HEK293 (cell line): ENCODE measurements at regions not wholly inside any gene's neighbourhood (a gene's known extent, or its start where the extent isn't known, plus 50 kb on each side); places are given as distances from the start of the nearest gene placed in this dataset.

Experiments used
- CTCF ChIA-PET: fragments of 350-600 bp; formaldehyde crosslinking; extraction: SDS; loops from one replicate; lab custom pipeline; 2021; ENCODE audit warnings: antibody characterized with exemption; lab: Yijun Ruan, JAX
- POLR2A ChIA-PET: fragments of 300-600 bp; formaldehyde crosslinking; extraction: SDS; loops from one replicate; lab custom pipeline; 2020; ENCODE audit warnings: antibody characterized with exemption, inconsistent platforms; lab: Yijun Ruan, JAX
- H3K27ac ChIP-seq: fragments of 200-500 bp; sonication (Bioruptor generic); 2 replicates; pipeline ENCODE4 v1.5.1; 2014; ENCODE audit warnings: low read depth, low read length, control low read depth, inconsistent platforms; ENCODE audit errors: extremely low read depth
- H3K36me3 ChIP-seq, 2 experiments: fragments of 200-500 bp in 1 of 2; sonication (Bioruptor generic) in 1 of 2; 1 replicate in 1 of 2; 2 replicates in 1 of 2; pipeline ENCODE4 v1.5.1; 2014 to 2017; ENCODE audit warnings: inconsistent platforms in 2 of 2, low read length in 2 of 2; ENCODE audit not compliant: control insufficient read depth in 2 of 2, insufficient read depth in 1 of 2
- H3K4me1 ChIP-seq: fragments of 200-500 bp; sonication (Bioruptor generic); 2 replicates; pipeline ENCODE4 v1.5.1; 2014; ENCODE audit warnings: mild to moderate bottlenecking, low read length, inconsistent platforms; ENCODE audit not compliant: control insufficient read depth, insufficient read depth
- H3K4me3 ChIP-seq: 2 replicates; pipeline ENCODE4 v1.5.1; 2011; ENCODE audit warnings: low read depth, mild to moderate bottlenecking, control low read depth, low read length, moderate library complexity
- H3K9me3 ChIP-seq: fragments of 200-500 bp; sonication (Bioruptor generic); 2 replicates; pipeline ENCODE4 v1.5.1; 2014; ENCODE audit warnings: low read depth, low read length, inconsistent platforms; ENCODE audit not compliant: control insufficient read depth, insufficient read depth
- GFI1B ChIP-seq: fragments of 450-650 bp; formaldehyde crosslinking; IDR thresholded peaks from 2 replicates; pipeline ENCODE4 v1.5.1; 2016; ENCODE audit warnings: missing biosample characterization, missing genetic modification characterization
- PRDM1 ChIP-seq: fragments of 450-650 bp; formaldehyde crosslinking; IDR thresholded peaks from 2 replicates; pipeline ENCODE4; 2016; ENCODE audit warnings: missing biosample characterization, missing genetic modification characterization
- REPIN1 ChIP-seq: fragments of 450-650 bp; formaldehyde crosslinking; IDR thresholded peaks from 2 replicates; pipeline ENCODE4 v1.5.1; 2017; ENCODE audit warnings: missing biosample characterization, missing genetic modification characterization, low read depth
- ZBTB20 ChIP-seq: fragments of 450-650 bp; formaldehyde crosslinking; IDR thresholded peaks from 2 replicates; pipeline ENCODE4 v1.5.1; 2016; ENCODE audit warnings: missing biosample characterization, missing genetic modification characterization
- ZEB2 ChIP-seq: fragments of 450-650 bp; formaldehyde crosslinking; IDR thresholded peaks from 2 replicates; pipeline ENCODE4 v1.5.1; 2016; ENCODE audit warnings: missing biosample characterization, missing genetic modification characterization
- ZNF174 ChIP-seq: fragments of 450-650 bp; formaldehyde crosslinking; IDR thresholded peaks from 2 replicates; pipeline ENCODE4 v1.5.0; 2017; ENCODE audit warnings: missing biosample characterization, mild to moderate bottlenecking, missing genetic modification characterization
- ZNF23 ChIP-seq: fragments of 450-650 bp; formaldehyde crosslinking; IDR thresholded peaks from 2 replicates; pipeline ENCODE4 v1.5.1; 2016; ENCODE audit warnings: missing biosample characterization, missing genetic modification characterization, borderline replicate concordance
- ZNF239 ChIP-seq: fragments of 450-650 bp; formaldehyde crosslinking; IDR thresholded peaks from 2 replicates; pipeline ENCODE4 v1.5.1; 2016; ENCODE audit warnings: missing biosample characterization, missing genetic modification characterization
- ZNF274 ChIP-seq, 2 experiments: fragments of 200-500 bp in 1 of 2; fragments of 450-650 bp in 1 of 2; sonication (Bioruptor generic) in 1 of 2; formaldehyde crosslinking in 1 of 2; IDR thresholded peaks; 2 replicates each; pipeline versions ENCODE4 v1.5.1 to v1.6.1; 2014 to 2016; ENCODE audit warnings: borderline replicate concordance in 1 of 2, inconsistent platforms in 1 of 2, low read length in 1 of 2, missing biosample characterization in 1 of 2, missing genetic modification characterization in 1 of 2
- ZNF311 ChIP-seq: fragments of 450-650 bp; formaldehyde crosslinking; IDR thresholded peaks from 2 replicates; pipeline ENCODE4 v1.5.1; 2017; ENCODE audit warnings: missing biosample characterization, missing genetic modification characterization, borderline replicate concordance
- ZNF335 ChIP-seq: fragments of 450-650 bp; formaldehyde crosslinking; conservative IDR thresholded peaks from 2 replicates; pipeline ENCODE4 v1.5.1; 2016; ENCODE audit warnings: missing biosample characterization, missing genetic modification characterization
- ZNF37A ChIP-seq: fragments of 450-650 bp; IDR thresholded peaks from 2 replicates; pipeline ENCODE4 v1.5.1; 2018; ENCODE audit warnings: missing biosample characterization, missing genetic modification characterization
- ZNF423 ChIP-seq: fragments of 450-650 bp; formaldehyde crosslinking; IDR thresholded peaks from 2 replicates; pipeline ENCODE4 v1.5.1; 2016; ENCODE audit warnings: missing biosample characterization, missing genetic modification characterization
- ZNF433 ChIP-seq: fragments of 450-650 bp; formaldehyde crosslinking; IDR thresholded peaks from 2 replicates; pipeline ENCODE4 v1.5.1; 2016; ENCODE audit warnings: missing biosample characterization, missing genetic modification characterization, low read depth
- ZNF514 ChIP-seq: fragments of 450-650 bp; formaldehyde crosslinking; IDR thresholded peaks from 2 replicates; pipeline ENCODE4 v1.5.1; 2016; ENCODE audit warnings: missing biosample characterization, missing genetic modification characterization
- ZNF530 ChIP-seq: fragments of 450-650 bp; formaldehyde crosslinking; IDR thresholded peaks from 2 replicates; pipeline ENCODE4 v1.5.1; 2016; ENCODE audit warnings: low read depth, missing biosample characterization, missing genetic modification characterization
- ZNF571 ChIP-seq: fragments of 450-650 bp; formaldehyde crosslinking; IDR thresholded peaks from 2 replicates; pipeline ENCODE4 v1.5.0; 2017; ENCODE audit warnings: missing biosample characterization, missing genetic modification characterization
- ZNF600 ChIP-seq: fragments of 450-650 bp; formaldehyde crosslinking; IDR thresholded peaks from 2 replicates; pipeline ENCODE4 v1.5.1; 2016; ENCODE audit warnings: missing biosample characterization, missing genetic modification characterization
- ZNF624 ChIP-seq: fragments of 450-650 bp; formaldehyde crosslinking; IDR thresholded peaks from 2 replicates; pipeline ENCODE4 v1.5.1; 2017; ENCODE audit warnings: missing biosample characterization, missing genetic modification characterization
- ZNF626 ChIP-seq: fragments of 450-650 bp; sonication (Bioruptor Pico); formaldehyde crosslinking; IDR thresholded peaks from 2 replicates; pipeline ENCODE4 v1.5.1; 2018; ENCODE audit warnings: missing biosample characterization, missing genetic modification characterization, inconsistent platforms
- ZNF660 ChIP-seq: fragments of 450-650 bp; IDR thresholded peaks from 2 replicates; pipeline ENCODE4 v1.5.1; 2018; ENCODE audit warnings: missing biosample characterization, mild to moderate bottlenecking, missing genetic modification characterization
- ZNF664 ChIP-seq: fragments of 450-650 bp; formaldehyde crosslinking; IDR thresholded peaks from 2 replicates; pipeline ENCODE4 v1.5.1; 2016; ENCODE audit warnings: missing biosample characterization, missing genetic modification characterization
- ZNF76 ChIP-seq: fragments of 450-650 bp; formaldehyde crosslinking; IDR thresholded peaks from 2 replicates; pipeline ENCODE4; 2016; ENCODE audit warnings: low read depth, missing biosample characterization, missing genetic modification characterization, borderline replicate concordance
- ZNF830 ChIP-seq: fragments of 450-650 bp; IDR thresholded peaks from 2 replicates; pipeline ENCODE4 v1.5.0; 2018; ENCODE audit warnings: missing biosample characterization, missing genetic modification characterization, low read depth, mild to moderate bottlenecking, moderate library complexity
- ZNF843 ChIP-seq: fragments of 450-650 bp; formaldehyde crosslinking; IDR thresholded peaks from 2 replicates; pipeline ENCODE4 v1.5.1; 2016; ENCODE audit warnings: missing biosample characterization, missing genetic modification characterization
- ZSCAN30 ChIP-seq: fragments of 450-650 bp; IDR thresholded peaks from 2 replicates; pipeline ENCODE4 v1.5.1; 2018; ENCODE audit warnings: missing biosample characterization, mild to moderate bottlenecking, missing genetic modification characterization, moderate library complexity
- TF ChIP-seq, protein P1 (sequence below): fragments of 450-650 bp; formaldehyde crosslinking; IDR thresholded peaks from 2 replicates; pipeline ENCODE4 v1.5.1; 2016; ENCODE audit warnings: missing biosample characterization, missing genetic modification characterization, borderline replicate concordance
- TF ChIP-seq, protein P2 (sequence below): fragments of 450-650 bp; formaldehyde crosslinking; IDR thresholded peaks from 2 replicates; pipeline ENCODE4 v1.5.1; 2016; ENCODE audit warnings: missing biosample characterization, missing genetic modification characterization
- TF ChIP-seq, protein P3 (sequence below): fragments of 450-650 bp; formaldehyde crosslinking; IDR thresholded peaks from 2 replicates; pipeline ENCODE4 v1.5.1; 2016; ENCODE audit warnings: missing biosample characterization, missing genetic modification characterization
- TF ChIP-seq, protein P4 (sequence below): fragments of 450-650 bp; formaldehyde crosslinking; IDR thresholded peaks from 2 replicates; pipeline ENCODE4 v1.5.1; 2016; ENCODE audit warnings: missing biosample characterization, missing genetic modification characterization

DNA sequence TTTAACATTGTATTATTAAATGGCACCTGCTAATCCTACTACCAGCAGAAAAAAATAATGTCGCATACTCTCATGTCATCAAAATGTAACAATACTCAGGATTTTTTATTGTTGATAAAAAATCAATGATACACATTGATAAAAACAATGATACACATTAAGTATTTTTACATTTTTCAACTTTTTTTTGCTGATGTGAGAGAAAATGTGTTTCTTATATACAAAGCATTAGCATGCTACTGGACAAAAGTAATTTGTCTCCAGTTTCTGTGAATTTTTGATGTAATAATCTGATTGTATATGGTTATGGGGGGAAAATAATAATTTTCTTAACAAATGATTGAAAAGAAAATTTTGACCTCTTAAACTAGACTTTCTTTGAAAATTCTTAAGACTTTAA is 1256.6 kb upstream of the CNTN5 start:
- ChIA-PET POLR2A (no interaction called here), CTCF (no interaction called here)
- TF ChIP-seq ZNF600 (tag by site-specific recombination): no peak
- TF ChIP-seq ZEB2 (tag by site-specific recombination): no peak
- no peak for TF ChIP-seq ZSCAN30 (tag by site-specific recombination)
- no peak for TF ChIP-seq ZNF23 (tag by site-specific recombination)
- TF ChIP-seq ZBTB20 (tag by site-specific recombination): no peak
- no peak for TF ChIP-seq ZNF335
- TF ChIP-seq, protein P1, sequence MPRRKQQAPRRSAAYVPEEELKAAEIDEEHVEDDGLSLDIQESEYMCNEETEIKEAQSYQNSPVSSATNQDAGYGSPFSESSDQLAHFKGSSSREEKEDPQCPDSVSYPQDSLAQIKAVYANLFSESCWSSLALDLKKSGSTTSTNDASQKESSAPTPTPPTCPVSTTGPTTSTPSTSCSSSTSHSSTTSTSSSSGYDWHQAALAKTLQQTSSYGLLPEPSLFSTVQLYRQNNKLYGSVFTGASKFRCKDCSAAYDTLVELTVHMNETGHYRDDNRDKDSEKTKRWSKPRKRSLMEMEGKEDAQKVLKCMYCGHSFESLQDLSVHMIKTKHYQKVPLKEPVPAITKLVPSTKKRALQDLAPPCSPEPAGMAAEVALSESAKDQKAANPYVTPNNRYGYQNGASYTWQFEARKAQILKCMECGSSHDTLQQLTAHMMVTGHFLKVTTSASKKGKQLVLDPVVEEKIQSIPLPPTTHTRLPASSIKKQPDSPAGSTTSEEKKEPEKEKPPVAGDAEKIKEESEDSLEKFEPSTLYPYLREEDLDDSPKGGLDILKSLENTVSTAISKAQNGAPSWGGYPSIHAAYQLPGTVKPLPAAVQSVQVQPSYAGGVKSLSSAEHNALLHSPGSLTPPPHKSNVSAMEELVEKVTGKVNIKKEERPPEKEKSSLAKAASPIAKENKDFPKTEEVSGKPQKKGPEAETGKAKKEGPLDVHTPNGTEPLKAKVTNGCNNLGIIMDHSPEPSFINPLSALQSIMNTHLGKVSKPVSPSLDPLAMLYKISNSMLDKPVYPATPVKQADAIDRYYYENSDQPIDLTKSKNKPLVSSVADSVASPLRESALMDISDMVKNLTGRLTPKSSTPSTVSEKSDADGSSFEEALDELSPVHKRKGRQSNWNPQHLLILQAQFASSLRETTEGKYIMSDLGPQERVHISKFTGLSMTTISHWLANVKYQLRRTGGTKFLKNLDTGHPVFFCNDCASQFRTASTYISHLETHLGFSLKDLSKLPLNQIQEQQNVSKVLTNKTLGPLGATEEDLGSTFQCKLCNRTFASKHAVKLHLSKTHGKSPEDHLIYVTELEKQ (tag by site-specific recombination): no peak
- TF ChIP-seq, protein P2, sequence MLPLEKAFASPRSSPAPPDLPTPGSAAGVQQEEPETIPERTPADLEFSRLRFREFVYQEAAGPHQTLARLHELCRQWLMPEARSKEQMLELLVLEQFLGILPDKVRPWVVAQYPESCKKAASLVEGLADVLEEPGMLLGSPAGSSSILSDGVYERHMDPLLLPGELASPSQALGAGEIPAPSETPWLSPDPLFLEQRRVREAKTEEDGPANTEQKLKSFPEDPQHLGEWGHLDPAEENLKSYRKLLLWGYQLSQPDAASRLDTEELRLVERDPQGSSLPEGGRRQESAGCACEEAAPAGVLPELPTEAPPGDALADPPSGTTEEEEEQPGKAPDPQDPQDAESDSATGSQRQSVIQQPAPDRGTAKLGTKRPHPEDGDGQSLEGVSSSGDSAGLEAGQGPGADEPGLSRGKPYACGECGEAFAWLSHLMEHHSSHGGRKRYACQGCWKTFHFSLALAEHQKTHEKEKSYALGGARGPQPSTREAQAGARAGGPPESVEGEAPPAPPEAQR: no peak
- no peak for TF ChIP-seq ZNF514 (tag by site-specific recombination)
- no peak for TF ChIP-seq ZNF530 (tag by site-specific recombination)
- no peak for TF ChIP-seq ZNF274 (IDR thresholded peaks at IDR 0.05; ENCODE audit: low read length)
- no peak for TF ChIP-seq ZNF274 (tag by site-specific recombination; IDR thresholded peaks at IDR 0.05; ENCODE audit: borderline replicate concordance)
- TF ChIP-seq ZNF423: no peak
- TF ChIP-seq ZNF76: no peak
- TF ChIP-seq PRDM1: no peak
- TF ChIP-seq ZNF830 (tag by site-specific recombination): no peak
- no peaks in the 10 kb centered on the region for H3K9me3 ChIP-seq
- no peaks in the 10 kb centered on the region for H3K36me3 ChIP-seq
- H3K27ac ChIP-seq: no peak overlapping the region
- no peaks in the 10 kb centered on the region for H3K4me1 ChIP-seq
- no peak overlapping the region for H3K4me3 ChIP-seq

DNA sequence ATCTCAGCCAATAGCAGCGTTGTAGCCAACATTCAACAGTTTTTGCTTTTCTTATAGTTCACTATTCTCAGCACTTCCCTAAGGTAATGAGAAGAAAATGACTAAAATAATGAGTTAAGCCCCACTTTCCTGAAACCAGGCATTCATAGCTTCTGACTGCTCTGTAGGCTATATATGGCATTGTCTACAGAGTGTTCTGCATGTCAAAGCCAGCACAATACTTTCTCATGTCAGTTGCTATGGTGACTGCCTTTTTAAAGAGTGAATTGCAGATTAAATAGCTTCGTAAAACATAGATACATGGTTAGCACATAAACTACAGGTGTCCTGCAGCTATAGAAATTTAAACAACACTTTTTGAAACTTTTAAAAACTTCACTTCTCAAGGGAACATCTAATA is 1256.1 kb upstream of the CNTN5 start:
- Histone ChIP-seq H3K36me3 (no peaks in the 10 kb centered on the region), H3K9me3 (no peaks in the 10 kb centered on the region), H3K4me3 (no peak overlapping the region), H3K4me1 (no peaks in the 10 kb centered on the region), H3K27ac (no peak overlapping the region)
- CTCF ChIA-PET: no interaction called here
- TF ChIP-seq, protein P3, sequence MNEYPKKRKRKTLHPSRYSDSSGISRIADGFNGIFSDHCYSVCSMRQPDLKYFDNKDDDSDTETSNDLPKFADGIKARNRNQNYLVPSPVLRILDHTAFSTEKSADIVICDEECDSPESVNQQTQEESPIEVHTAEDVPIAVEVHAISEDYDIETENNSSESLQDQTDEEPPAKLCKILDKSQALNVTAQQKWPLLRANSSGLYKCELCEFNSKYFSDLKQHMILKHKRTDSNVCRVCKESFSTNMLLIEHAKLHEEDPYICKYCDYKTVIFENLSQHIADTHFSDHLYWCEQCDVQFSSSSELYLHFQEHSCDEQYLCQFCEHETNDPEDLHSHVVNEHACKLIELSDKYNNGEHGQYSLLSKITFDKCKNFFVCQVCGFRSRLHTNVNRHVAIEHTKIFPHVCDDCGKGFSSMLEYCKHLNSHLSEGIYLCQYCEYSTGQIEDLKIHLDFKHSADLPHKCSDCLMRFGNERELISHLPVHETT (tag by site-specific recombination): no peak
- TF ChIP-seq GFI1B (tag by site-specific recombination) (no peak), ZNF843 (no peak), ZNF660 (tag by site-specific recombination) (no peak), ZNF311 (no peak), ZNF664 (tag by site-specific recombination) (no peak), ZNF571 (no peak), REPIN1 (no peak), ZNF174 (tag by site-specific recombination) (no peak), ZNF274 (IDR thresholded peaks at IDR 0.05; ENCODE audit: low read length) (no peak), ZNF274 (tag by site-specific recombination; IDR thresholded peaks at IDR 0.05; ENCODE audit: borderline replicate concordance) (no peak), ZNF624 (tag by site-specific recombination) (no peak), ZNF37A (tag by site-specific recombination) (no peak), ZNF433 (tag by site-specific recombination) (no peak), ZNF626 (no peak), ZNF239 (tag by site-specific recombination) (no peak), ZNF530 (tag by site-specific recombination) (no peak)
- TF ChIP-seq, protein P4, sequence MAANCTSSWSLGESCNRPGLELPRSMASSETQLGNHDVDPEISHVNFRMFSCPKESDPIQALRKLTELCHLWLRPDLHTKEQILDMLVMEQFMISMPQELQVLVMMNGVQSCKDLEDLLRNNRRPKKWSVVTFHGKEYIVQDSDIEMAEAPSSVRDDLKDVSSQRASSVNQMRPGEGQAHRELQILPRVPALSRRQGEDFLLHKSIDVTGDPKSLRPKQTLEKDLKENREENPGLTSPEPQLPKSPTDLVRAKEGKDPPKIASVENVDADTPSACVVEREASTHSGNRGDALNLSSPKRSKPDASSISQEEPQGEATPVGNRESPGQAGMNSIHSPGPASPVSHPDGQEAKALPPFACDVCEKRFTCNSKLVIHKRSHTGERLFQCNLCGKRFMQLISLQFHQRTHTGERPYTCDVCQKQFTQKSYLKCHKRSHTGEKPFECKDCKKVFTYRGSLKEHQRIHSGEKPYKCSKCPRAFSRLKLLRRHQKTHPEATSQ (tag by site-specific recombination): no peak
- POLR2A ChIA-PET: no interaction called here
